NOMO-1 (cell line): ENCODE measurements at regions not wholly inside any gene's neighbourhood (a gene's known extent, or its start where the extent isn't known, plus 50 kb on each side); places are given as distances from the start of the nearest gene placed in this dataset.

Experiments
- DNase-seq, 2 experiments: peaks; one replicate each; lab custom pipeline; 2025; ENCODE audit not compliant: unreplicated experiment in 2 of 2; lab: John Stamatoyannopoulos, UW

DNA sequence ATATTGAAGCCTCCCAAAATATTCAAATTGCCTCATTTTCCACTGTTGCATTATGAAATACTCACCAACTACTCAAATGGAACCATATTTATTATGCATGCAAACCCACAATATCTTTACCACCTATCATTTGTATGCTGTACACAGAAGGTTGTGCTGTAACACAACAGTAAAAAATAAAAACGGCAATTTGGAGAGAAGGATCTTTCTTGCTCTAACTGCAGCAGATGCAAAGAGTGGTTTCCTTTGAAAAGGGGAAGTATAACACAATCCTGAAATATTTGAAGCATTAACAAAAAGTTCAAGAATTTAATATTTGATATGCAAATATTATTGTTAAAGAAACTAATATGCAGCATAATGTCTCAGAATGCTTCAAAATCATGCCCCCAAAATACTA lies 244.5 kb upstream of the SUCLG2 start:
- DNase-seq: no peak

DNA sequence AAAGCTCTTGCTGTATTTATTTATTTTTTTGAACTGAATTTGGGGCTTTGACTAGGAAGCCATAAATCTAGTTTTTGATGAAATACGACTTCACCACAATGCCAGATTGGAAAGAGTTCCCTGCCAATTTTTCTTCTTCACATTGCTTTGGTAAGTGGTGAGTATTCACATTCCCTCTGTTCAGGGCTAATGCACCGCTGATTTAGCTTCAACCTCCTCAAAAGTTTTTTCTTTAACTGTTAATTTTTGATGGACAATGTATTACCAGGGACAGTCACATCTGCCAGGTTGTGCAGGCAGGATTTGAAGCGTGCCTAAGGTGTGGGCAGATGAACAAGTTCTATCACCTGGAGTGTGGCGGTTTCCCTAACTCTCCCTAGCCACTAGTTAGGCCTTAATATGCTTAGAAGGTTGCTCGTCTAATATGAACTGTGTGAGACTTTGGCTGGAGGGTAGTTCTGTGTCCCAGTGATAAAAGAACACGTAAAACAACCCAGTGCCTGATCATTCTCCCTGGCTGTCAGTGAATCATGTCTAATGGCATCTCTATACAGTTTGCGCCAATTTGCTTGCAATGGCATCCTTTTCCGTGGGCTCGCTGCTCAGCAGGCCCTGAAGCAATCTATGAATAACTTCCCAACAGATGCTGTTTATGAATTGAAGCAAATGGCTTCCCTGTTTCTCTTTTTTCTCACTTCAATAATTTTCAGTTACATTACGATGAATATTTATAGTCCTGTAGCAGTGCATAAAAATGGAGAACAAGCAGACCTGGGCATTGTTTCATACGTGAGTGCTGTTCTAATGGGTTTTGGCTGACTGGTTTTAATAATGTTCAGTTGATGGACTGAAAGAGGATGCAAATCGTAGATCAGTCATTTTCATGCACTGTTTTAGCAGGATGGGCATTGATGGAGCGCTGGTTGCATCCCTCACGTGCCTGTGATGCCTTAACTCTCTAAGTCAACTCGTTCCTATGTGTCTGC lies 243.2 kb upstream of the SUCLG2 start:
- DNase-seq: no peak

DNA sequence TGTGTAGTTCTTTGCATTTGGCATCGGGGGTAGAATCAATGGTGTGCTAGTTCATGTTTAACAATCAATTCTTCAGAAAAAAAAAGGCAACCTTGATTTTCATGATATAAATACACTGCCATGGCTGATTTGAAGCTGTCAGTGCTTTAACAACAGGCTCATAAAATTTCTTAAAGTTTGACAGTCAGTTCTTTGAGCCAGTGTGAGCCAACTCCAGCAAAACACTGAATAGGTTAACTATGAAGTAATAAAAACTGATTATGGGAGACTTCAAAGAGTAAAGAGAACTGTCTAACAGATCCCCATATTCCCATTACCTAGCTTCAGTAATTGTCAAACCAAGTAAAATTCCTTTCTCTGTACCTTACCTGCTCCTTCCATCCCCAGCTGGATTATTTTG lies 241.7 kb upstream of the SUCLG2 start:
- no peak for DNase-seq

DNA sequence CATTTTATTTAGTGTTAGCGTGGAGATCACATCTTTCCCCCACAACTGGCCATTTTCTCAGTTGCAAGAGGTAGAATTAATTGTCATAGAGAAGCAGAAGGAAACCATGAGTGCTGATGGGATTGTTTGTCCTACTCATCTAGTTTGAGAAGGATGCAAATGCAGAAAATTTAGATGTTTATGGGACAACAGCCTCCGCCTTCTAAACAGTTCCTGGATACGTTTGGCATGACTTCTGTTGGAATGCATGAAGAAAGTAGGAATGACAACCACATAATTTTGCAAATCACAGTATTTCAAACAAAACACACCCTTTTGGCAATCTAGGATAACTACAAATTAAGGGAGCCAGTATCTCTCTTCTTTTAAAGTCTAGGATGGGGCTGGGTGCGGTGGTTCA lies 240.1 kb upstream of the SUCLG2 start:
- DNase-seq: no peak

DNA sequence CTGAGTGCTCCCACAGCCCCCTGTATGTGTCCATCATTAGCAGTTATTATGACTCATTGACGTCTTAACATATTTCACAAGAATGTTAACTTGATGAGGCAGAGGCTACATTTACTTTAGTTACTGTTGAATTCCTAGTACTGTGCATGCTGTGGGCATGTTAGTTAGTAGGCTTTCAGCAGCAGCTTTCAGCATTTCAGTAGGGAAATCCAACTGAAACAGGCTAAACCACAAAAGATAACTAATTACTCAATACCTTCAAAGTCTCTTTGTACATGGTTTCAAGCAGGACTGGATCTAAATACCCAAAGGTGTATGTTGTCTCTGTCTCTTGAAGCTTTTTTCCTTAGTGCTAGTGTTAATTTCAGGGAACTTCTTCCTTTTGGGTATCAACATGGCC lies 229.9 kb upstream of the SUCLG2 start:
- no peak for DNase-seq

DNA sequence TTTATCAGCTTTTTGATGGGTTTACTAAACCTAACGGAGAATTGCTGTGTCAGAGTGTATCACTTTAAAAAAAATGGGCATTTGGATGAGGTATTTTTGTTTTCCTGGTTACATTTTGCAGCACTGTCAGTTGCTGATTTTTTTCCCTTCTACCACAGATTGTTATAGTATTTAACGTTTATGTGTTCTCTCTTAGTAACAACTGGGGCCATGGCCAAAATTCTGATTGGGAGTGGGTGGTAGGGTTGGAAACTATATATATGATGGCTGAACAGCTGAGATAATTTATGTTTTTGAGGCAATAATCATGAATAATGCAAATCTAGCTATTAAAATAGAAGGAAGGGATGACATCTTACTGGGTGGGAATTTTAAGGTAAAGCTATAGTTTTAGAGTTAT lies 229.4 kb upstream of the SUCLG2 start:
- DNase-seq: no peak

DNA sequence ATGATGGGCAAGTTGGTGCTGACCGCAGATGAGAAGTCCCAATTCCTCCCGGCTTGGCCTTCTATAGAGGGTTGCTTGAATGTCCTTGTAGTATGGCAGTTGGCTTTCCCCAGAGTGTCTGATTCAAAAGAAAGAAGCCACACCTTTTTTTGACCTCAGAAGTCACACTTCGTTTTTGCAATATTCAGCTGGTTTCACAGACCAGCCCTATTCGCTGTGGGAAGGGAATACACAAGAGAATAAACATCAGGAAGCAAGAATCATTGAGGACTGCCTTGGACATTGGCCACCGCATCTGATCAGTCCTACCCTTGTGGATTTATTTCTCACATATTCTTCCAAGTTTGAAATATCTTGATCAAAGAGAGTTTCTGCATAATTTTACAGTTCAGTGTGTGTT lies 228.6 kb upstream of the SUCLG2 start:
- no peak for DNase-seq

DNA sequence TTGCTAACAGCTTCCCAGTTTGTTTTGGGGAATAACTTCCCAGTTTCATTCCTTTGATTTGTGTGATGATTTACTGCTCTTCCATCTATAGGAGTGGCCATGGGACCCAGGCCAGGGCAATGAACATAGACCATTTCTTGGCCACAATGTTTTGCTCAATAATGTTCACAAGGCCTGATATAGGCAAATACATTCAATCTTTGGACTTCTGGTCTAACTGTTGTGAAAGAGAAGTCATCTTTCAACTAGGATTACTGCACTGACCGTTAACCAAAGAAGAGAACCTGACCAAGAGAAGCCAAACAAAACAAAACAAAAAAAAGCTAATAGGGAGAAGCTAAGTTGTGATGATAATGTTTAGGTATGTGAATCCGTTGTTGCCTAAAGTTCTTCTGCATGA lies 221.8 kb upstream of the SUCLG2 start:
- DNase-seq: no peak

GRCh38 chr3:67875858-67876257 lies 221.4 kb upstream of the SUCLG2 start:
- no peak for DNase-seq

DNA sequence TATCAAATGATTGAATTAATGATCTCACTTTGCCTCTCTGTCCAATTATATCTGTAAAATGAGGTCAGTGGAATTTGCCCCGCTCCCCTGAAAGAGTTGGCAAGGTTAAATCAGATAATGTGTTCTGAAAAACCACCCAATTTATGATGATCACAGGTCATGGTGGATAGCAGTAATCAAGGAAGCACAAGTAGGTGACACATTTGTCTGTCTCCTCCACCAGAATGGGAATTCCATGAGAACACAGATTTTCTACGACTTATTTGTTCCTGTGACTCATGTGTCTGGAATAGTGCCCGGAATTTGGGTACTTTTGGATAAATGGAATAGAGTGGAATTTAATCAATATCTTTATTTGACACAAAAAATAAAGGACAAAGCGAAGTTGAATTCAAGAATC lies 220.9 kb upstream of the SUCLG2 start:
- DNase-seq: no peak

DNA sequence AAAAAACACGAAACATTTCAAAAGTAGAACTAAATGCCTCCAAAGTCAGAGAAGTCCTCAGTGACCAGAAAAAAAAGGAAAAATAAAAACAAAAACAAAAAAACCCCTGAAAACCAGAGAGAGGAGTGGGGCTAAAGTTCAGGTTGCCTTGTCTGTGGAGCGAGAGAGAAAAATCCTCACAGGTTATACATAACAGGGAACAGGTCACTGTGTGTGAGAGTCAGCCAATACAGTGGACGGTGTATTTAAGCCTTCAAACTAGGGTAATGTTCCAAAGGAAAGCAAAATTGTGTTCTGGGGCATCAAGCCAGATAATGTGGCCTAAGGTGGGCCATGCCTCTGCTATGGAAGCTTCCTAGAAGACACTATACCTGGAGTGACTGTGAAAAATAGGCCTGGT lies 216.1 kb upstream of the SUCLG2 start:
- no peak for DNase-seq

- no peak for DNase-seq
Observed at GRCh38 chr3:67866571-67866970, 212.2 kb upstream of the SUCLG2 start.

DNA sequence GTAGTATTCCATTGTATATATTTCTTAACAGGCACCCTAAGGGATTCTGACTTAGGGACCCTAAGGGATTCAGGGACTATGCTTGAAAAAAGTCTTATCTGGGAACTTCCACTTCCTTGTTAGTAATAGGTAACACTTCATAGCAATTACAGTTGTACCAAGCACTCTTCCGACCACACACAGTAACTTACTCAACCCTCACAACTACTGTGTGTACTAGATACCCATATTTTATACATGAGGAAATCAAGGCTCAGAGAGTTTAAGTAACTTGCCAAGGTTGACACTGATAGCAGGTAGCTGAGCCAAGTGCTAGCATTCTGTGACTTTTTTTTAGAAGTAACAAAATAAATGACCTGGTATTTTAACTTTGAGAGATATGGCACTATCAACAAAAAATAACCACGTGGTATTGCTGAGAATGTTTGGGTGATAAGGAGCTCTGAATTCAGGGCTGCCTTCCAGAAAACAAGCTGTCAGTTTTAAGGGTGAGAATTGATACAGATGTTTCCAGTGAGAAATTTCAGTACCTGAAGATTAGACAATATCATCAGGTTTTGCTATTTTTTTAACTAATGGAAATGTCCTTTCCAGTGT lies 210.3 kb upstream of the SUCLG2 start:
- no peak for DNase-seq

DNA sequence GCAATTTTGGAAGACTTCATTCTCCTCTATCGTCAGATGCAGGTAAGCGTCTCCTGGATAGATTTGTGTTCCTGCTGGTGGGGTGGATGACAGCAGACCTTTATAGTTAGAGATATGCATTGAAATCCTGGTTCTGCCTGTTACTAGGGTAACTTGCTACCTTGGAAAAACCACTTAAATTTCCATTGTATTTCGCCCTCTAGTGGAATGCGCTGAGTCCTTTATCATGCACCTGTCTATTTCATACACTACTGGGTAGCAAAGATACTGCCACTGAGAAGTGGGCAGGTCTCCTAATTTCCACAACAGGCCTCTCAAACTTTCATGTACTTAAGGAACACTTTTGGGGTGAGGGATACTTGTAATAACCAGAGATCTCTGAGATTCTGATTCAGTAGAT lies 209.5 kb upstream of the SUCLG2 start:
- DNase-seq: no peak

- DNase-seq: no peak
Observed at GRCh38 chr3:67860429-67860828, 206.0 kb upstream of the SUCLG2 start.

GRCh38 chr3:67858492-67858891 lies 204.1 kb upstream of the SUCLG2 start:
- no peak for DNase-seq

DNA sequence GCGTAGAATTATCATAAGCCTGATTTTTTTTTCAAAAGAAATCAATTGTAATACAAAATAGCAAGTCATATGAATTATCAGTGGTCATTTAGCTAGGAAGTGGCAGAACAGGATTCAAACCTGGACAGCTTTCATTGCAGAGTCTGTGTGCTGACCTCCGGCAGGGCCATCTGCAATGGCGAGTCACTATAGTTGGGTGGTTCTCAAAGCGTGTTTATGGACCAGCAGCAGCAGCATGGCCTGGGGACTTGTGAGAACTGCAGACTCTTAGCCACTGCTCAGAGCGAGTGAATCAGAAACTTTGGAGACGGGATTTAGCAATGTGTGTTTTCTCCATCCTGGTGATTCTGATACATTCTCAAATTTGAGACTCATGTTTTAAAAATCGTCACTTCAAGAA lies 202.3 kb upstream of the SUCLG2 start:
- no peak for DNase-seq

GRCh38 chr3:67854663-67855062 lies 200.3 kb upstream of the SUCLG2 start:
- no peak for DNase-seq

DNA sequence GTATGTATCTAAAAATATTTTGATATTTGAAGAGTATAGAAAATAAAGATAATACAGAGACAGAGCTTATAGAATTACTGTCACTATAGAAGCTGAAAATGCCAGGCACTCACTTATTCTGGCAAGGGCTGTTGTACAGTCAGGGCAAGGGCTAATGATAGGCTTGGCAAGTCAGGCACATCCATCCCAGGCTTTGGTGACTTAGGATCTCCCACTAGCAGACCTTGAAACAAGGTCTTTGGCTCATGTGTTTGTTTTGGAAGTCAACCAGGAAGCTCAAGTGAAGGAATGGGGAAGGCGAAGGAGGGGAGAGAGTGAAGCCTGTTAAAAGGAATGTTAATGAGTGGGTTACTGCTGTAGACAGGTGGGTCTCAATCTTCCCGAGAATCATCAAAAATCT lies 199.1 kb upstream of the SUCLG2 start:
- DNase-seq: no peak

DNA sequence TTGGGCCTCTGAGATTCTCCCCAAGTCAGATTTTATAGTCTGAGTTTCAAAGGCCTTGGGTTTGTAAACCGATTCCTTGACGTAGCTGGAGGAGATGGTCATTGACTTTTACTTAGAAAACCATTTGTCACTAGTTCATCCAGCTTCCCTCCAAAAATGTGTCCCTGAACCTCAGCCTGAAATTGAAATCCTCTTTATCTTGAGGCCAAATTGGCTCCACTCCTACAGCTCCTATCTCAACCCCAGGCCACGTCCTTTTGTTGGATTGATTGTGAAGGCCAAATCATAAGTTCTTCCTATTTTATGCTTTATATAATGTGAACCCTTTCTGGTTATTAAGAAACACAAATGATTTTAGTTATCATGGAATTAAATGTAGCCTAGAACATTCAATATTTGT lies 193.9 kb upstream of the SUCLG2 start:
- DNase-seq: no peak

GRCh38 chr3:67846166-67846565 lies 191.8 kb upstream of the SUCLG2 start:
- DNase-seq: no peak

- DNase-seq: no peak
Observed at GRCh38 chr3:67832817-67833216, 178.4 kb upstream of the SUCLG2 start.
